B cell (primary cell): ENCODE measurements at regions not wholly inside any gene's neighbourhood (a gene's known extent, or its start where the extent isn't known, plus 50 kb on each side); places are given as distances from the start of the nearest gene placed in this dataset.

Experiments
- ATAC-seq: fragments of 200-7000 bp; cut with Tn5 transposase; one replicate; pipeline ENCODE4 v1.10.0; 2021; ENCODE audit warnings: low read depth, mild to moderate bottlenecking, moderate number of reproducible peaks, moderate library complexity
- CTCF ChIA-PET: fragments of 350-600 bp; sonication (Branson Sonifier 250); formaldehyde crosslinking; loops from one replicate; lab custom pipeline; 2021; ENCODE audit warnings: antibody characterized with exemption, inconsistent platforms; lab: Charles Lee
- POLR2A ChIA-PET: fragments of 350-600 bp; sonication (Branson Sonifier 250); formaldehyde crosslinking; loops from one replicate; lab custom pipeline; 2021; ENCODE audit warnings: antibody characterized with exemption; lab: Charles Lee
- DNase-seq: peaks from one replicate; pipeline ENCODE4 v3.0.0; 2013
- H2AFZ ChIP-seq: 2 replicates; pipeline ENCODE4 v1.6.1; 2012; ENCODE audit warnings: mild to moderate bottlenecking, low read depth, low read length; ENCODE audit not compliant: insufficient read depth, poor library complexity, severe bottlenecking
- H3K27ac ChIP-seq, 2 donors: 1 replicate in 1 of 2; 2 replicates in 1 of 2; pipeline ENCODE4 v1.5.1; 2012 to 2013; ENCODE audit warnings: low read length in 2 of 2, mild to moderate bottlenecking in 2 of 2, moderate library complexity in 1 of 2
- H3K27me3 ChIP-seq, 4 experiments: fragments of 200-600 bp in 1 of 4; sonication (generic) in 1 of 4; replicated peaks in 1 of 4; 1 replicate in 2 of 4; 2 replicates in 2 of 4; pipeline versions ENCODE4 v1.6.1 to v1.7.0; 2013 to 2016; ENCODE audit warnings: low read length in 3 of 4, mild to moderate bottlenecking in 2 of 4, mixed read lengths in 1 of 4, moderate library complexity in 1 of 4; ENCODE audit not compliant: insufficient read depth in 4 of 4, control insufficient read depth in 3 of 4; ENCODE audit errors: control extremely low read depth in 1 of 4
- H3K36me3 ChIP-seq, 2 experiments: replicated peaks in 1 of 2; 1 replicate in 1 of 2; 2 replicates in 1 of 2; pipeline versions ENCODE4 v1.6.1 to v1.7.1; 2013; ENCODE audit warnings: low read length in 1 of 2; ENCODE audit not compliant: insufficient read depth in 2 of 2, control insufficient read depth in 1 of 2; ENCODE audit errors: control extremely low read depth in 1 of 2, extremely low read depth in 1 of 2
- H3K4me1 ChIP-seq, 2 donors: fragments of 200-600 bp in 1 of 2; sonication (generic) in 1 of 2; 1 replicate in 1 of 2; 2 replicates in 1 of 2; pipeline versions ENCODE4 v1.5.1 to v1.6.1; 2013 to 2017; ENCODE audit warnings: low read length in 2 of 2; ENCODE audit not compliant: control insufficient read depth in 2 of 2, insufficient read depth in 2 of 2
- H3K4me2 ChIP-seq: replicated peaks from 2 replicates; pipeline ENCODE3; 2012; ENCODE audit warnings: mild to moderate bottlenecking, low read depth, low read length; ENCODE audit not compliant: poor library complexity, severe bottlenecking
- H3K4me3 ChIP-seq, 5 experiments: fragments of 200-600 bp in 1 of 5; sonication (generic) in 1 of 5; 1 replicate in 3 of 5; 2 replicates in 2 of 5; pipeline versions ENCODE4 v1.5.1 to v1.7.0; 2011 to 2016; ENCODE audit warnings: low read length in 4 of 5, mild to moderate bottlenecking in 4 of 5, low read depth in 2 of 5, control low read depth in 1 of 5, moderate library complexity in 1 of 5; ENCODE audit not compliant: insufficient read depth in 1 of 5; ENCODE audit errors: control extremely low read depth in 1 of 5, extremely low read depth in 1 of 5
- H3K79me2 ChIP-seq: fragments of 200-600 bp; sonication (generic); one replicate; pipeline ENCODE4 v1.6.0; 2016; ENCODE audit warnings: low read length; ENCODE audit not compliant: control insufficient read depth, insufficient read depth
- H3K9ac ChIP-seq: fragments of 200-600 bp; sonication (generic); 2 replicates; pipeline ENCODE4 v1.6.1; 2017; ENCODE audit warnings: mild to moderate bottlenecking, low read length, moderate library complexity
- H3K9me3 ChIP-seq, 3 donors: one replicate each; pipeline versions ENCODE4 v1.6.1 to v1.7.1; 2013; ENCODE audit warnings: low read length in 2 of 3; ENCODE audit not compliant: control insufficient read depth in 2 of 3, insufficient read depth in 1 of 3; ENCODE audit errors: control extremely low read depth in 1 of 3
- H4K20me1 ChIP-seq: 2 replicates; pipeline ENCODE4 v1.6.0; 2012; ENCODE audit warnings: mild to moderate bottlenecking, low read length; ENCODE audit not compliant: insufficient read depth, control insufficient read depth, poor library complexity, severe bottlenecking
- H3K27ac Mint-ChIP-seq: one replicate; pipeline ENCODE4 v1.8.0; 2021; ENCODE audit warnings: mixed read lengths
- H3K27me3 Mint-ChIP-seq: one replicate; pipeline ENCODE4 v1.8.0; 2021; ENCODE audit warnings: mixed read lengths
- H3K4me1 Mint-ChIP-seq: one replicate; pipeline ENCODE4 v1.8.0; 2021; ENCODE audit warnings: mixed read lengths
- H3K4me3 Mint-ChIP-seq: one replicate; pipeline ENCODE4 v1.8.0; 2021; ENCODE audit warnings: mixed read lengths
- H3K9me3 Mint-ChIP-seq: one replicate; pipeline ENCODE4 v1.8.0; 2022; ENCODE audit warnings: mixed read lengths; ENCODE audit not compliant: insufficient read depth
- CTCF ChIP-seq: fragments of 200-600 bp; IDR thresholded peaks from one replicate; pipeline ENCODE4 v1.8.0; 2022; ENCODE audit warnings: antibody characterized with exemption, mild to moderate bottlenecking
- EZH2 ChIP-seq: IDR thresholded peaks from 2 replicates; pipeline ENCODE4 v1.6.1; 2012; ENCODE audit warnings: borderline replicate concordance, low read depth, mild to moderate bottlenecking, moderate library complexity, low read length; ENCODE audit not compliant: insufficient read depth, poor library complexity, severe bottlenecking
- WGBS: methylation state at CpG from one replicate; pipeline ENCODE4 v1.1.5; 2013; ENCODE audit warnings: missing lambda C conversion rate; ENCODE audit not compliant: insufficient coverage; 5-methylcytosine and 5-hydroxymethylcytosine counted together
- intact Hi-C: fragments of 100-400 bp; cut with micrococcal nuclease; formaldehyde crosslinking; loops from one replicate; pipeline ENCODE4 v1.10.0; 2022

GRCh38 chr2:83764447-83765005 lies 694.6 kb downstream of the SUCLG1 start:
- no peaks in the 10 kb centered on the region for H3K4me1 Mint-ChIP-seq
- Histone ChIP-seq H3K27ac (no peak overlapping the region), H2AFZ (no peak overlapping the region), H3K9me3 (peaks cover 2 to 7% (median 7%) of the 10 kb centered on the region in 3 donors), H3K36me3 (no peaks in the 10 kb centered on the region), H4K20me1 (no peaks in the 10 kb centered on the region), H3K4me1 (no peaks in the 10 kb centered on the region), H3K4me3 (no peak overlapping the region), H3K9ac (no peak overlapping the region), H3K4me2 (no peak overlapping the region), H3K27me3 (no peaks in the 10 kb centered on the region), H3K79me2 (no peaks in the 10 kb centered on the region)
- DNase-seq (no peak), ATAC-seq (no peak)
- no peaks in the 10 kb centered on the region for H3K27me3 Mint-ChIP-seq
- H3K9me3 Mint-ChIP-seq, result peaks cover 6% of the 10 kb centered on the region
- intact Hi-C loops, result no loop called here
- no peak overlapping the region for H3K27ac Mint-ChIP-seq
- WGBS, result 96% methylated on average over 2 of the region's 5 CpGs
- ChIA-PET CTCF (no interaction called here), POLR2A (no interaction called here)
- TF ChIP-seq CTCF (no peak), EZH2 (no peak)
- H3K4me3 Mint-ChIP-seq, result no peak overlapping the region

GRCh38 chr2:83757329-83757728 lies 701.8 kb downstream of the SUCLG1 start:
- Histone ChIP-seq H2AFZ (no peak overlapping the region), H3K4me3 (no peak overlapping the region), H3K9me3 (peaks cover 1 to 7% (median 7%) of the 10 kb centered on the region in 3 donors), H3K4me1 (no peaks in the 10 kb centered on the region), H3K27me3 (no peaks in the 10 kb centered on the region), H3K27ac (no peak overlapping the region), H3K9ac (no peak overlapping the region), H3K36me3 (no peaks in the 10 kb centered on the region), H3K79me2 (no peaks in the 10 kb centered on the region), H4K20me1 (no peaks in the 10 kb centered on the region), H3K4me2 (no peak overlapping the region)
- no peak for TF ChIP-seq CTCF
- no peak for TF ChIP-seq EZH2
- Mint-ChIP-seq H3K9me3 (peaks cover 6% of the 10 kb centered on the region), H3K4me1 (no peaks in the 10 kb centered on the region), H3K27ac (no peak overlapping the region), H3K27me3 (no peaks in the 10 kb centered on the region), H3K4me3 (no peak overlapping the region)
- ATAC-seq (no peak), DNase-seq (no peak)
- ChIA-PET POLR2A (no interaction called here), CTCF (no interaction called here)
- WGBS, result no CpG with 5 or more reads among the region's 2 CpGs
- intact Hi-C loops, result no loop called here
